Transverse colon (tissue), 4 donors: ENCODE measurements at regions not wholly inside any gene's neighbourhood (a gene's known extent, or its start where the extent isn't known, plus 50 kb on each side); places are given as distances from the start of the nearest gene placed in this dataset.

Source experiments
- DNase-seq: peaks from one replicate; pipeline ENCODE4 v3.0.0-alpha.2; 2019
- H3K27ac ChIP-seq, 4 donors: fragments of 200-600 bp; sonication (generic); 2 replicates each; pipeline ENCODE4 v1.5.1; 2016 to 2018; ENCODE audit warnings: inconsistent platforms in 4 of 4
- H3K27me3 ChIP-seq: fragments of 200-600 bp; sonication (generic); 2 replicates; pipeline ENCODE4 v1.5.1; 2017; ENCODE audit warnings: inconsistent platforms
- H3K36me3 ChIP-seq, 4 donors: fragments of 200-600 bp; sonication (generic); 2 replicates each; pipeline ENCODE4 v1.5.1; 2017 to 2019; ENCODE audit warnings: inconsistent platforms in 4 of 4
- H3K4me1 ChIP-seq, 4 donors: fragments of 200-600 bp; sonication (generic); 2 replicates each; pipeline ENCODE4 v1.5.1; 2017 to 2020; ENCODE audit warnings: inconsistent platforms in 4 of 4
- H3K4me3 ChIP-seq, 4 donors: fragments of 200-600 bp; sonication (generic); 1 replicate in 1 of 4; 2 replicates in 3 of 4; pipeline versions ENCODE4 v1.5.1 to v1.6.1; 2017 to 2019; ENCODE audit warnings: inconsistent platforms in 4 of 4
- H3K9me3 ChIP-seq, 2 donors: fragments of 200-600 bp; sonication (generic); 2 replicates each; pipeline ENCODE4 v1.5.1; 2017 to 2019; ENCODE audit warnings: inconsistent platforms in 2 of 2
- EP300 ChIP-seq: sonication (generic); formaldehyde crosslinking; IDR thresholded peaks from one replicate; pipeline ENCODE4 v1.6.1; 2017; ENCODE audit warnings: antibody characterized with exemption, low read depth
- POLR2A ChIP-seq: fragments of 450-650 bp; IDR thresholded peaks from one replicate; pipeline ENCODE4 v1.6.1; 2016; ENCODE audit warnings: antibody characterized with exemption, mild to moderate bottlenecking, moderate library complexity
- POLR2AphosphoS5 ChIP-seq, 3 donors: sonication (generic); formaldehyde crosslinking; IDR thresholded peaks; one replicate each; pipeline ENCODE4 v1.6.1; 2016; ENCODE audit warnings: antibody characterized with exemption in 3 of 3
- WGBS, 2 donors: methylation state at CpG; one replicate each; pipeline ENCODE4 v1.1.5; 2018; ENCODE audit warnings: low coverage in 1 of 2; 5-methylcytosine and 5-hydroxymethylcytosine counted together
- in situ Hi-C, 4 donors: fragments of 200-750 bp; cut with MboI; loops; one replicate each; pipeline versions ENCODE4 v1.15.0 to v1.15.1; 2017; ENCODE audit warnings: low sequenced_read_pairs in 3 of 4, low pct_ligation_motif_present in 1 of 4, low pct_unique_long_range_greater_than_20kb in 1 of 4
- intact Hi-C: fragments of 100-400 bp; cut with DNase I; formaldehyde crosslinking; loops from one replicate; pipeline ENCODE4 v1.15.1; 2023; ENCODE audit warnings: low total_unique reads
- TF ChIP-seq, protein P1 (sequence below), 5 experiments: fragments of 200-600 bp in 3 of 5; fragments of 450-650 bp in 2 of 5; sonication (generic) in 3 of 5; IDR thresholded peaks; 1 replicate in 2 of 5; 2 replicates in 3 of 5; pipeline ENCODE4 v1.5.1; 2016 to 2017; ENCODE audit warnings: antibody characterized with exemption in 5 of 5, inconsistent platforms in 3 of 5, mild to moderate bottlenecking in 2 of 5, moderate library complexity in 1 of 5

DNA sequence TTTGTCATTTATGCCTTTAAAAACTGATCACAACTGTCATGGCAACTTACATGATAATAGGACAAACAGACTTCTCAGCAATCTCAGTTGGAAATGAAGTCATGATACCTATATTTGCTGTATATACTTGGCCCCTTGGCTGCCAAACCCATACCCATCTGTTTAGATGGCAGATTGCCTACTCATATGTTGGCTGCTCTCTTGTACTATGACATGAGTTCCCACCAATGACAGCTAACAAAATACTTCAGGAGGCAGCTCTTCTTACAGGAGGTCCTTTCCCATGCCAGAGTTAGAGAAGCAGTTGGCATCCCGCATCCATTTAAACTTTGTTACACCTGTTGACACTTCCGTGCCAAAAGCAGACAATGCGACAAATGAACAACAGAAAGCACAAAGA lies 603.1 kb upstream of the ADGRL2 start:
- Histone ChIP-seq H3K27me3 (no peaks in the 10 kb centered on the region), H3K4me3 (no peak overlapping the region), H3K4me1 (no peaks in the 10 kb centered on the region), H3K36me3 (no peaks in the 10 kb centered on the region), H3K27ac (no peak overlapping the region), H3K9me3 (no peaks in the 10 kb centered on the region)
- no peak for DNase-seq
- TF ChIP-seq EP300 = no peak
- TF ChIP-seq, protein P1, sequence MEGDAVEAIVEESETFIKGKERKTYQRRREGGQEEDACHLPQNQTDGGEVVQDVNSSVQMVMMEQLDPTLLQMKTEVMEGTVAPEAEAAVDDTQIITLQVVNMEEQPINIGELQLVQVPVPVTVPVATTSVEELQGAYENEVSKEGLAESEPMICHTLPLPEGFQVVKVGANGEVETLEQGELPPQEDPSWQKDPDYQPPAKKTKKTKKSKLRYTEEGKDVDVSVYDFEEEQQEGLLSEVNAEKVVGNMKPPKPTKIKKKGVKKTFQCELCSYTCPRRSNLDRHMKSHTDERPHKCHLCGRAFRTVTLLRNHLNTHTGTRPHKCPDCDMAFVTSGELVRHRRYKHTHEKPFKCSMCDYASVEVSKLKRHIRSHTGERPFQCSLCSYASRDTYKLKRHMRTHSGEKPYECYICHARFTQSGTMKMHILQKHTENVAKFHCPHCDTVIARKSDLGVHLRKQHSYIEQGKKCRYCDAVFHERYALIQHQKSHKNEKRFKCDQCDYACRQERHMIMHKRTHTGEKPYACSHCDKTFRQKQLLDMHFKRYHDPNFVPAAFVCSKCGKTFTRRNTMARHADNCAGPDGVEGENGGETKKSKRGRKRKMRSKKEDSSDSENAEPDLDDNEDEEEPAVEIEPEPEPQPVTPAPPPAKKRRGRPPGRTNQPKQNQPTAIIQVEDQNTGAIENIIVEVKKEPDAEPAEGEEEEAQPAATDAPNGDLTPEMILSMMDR (IDR thresholded peaks at IDR 0.05) = no peak
- no peak for TF ChIP-seq POLR2A
- in situ Hi-C loops = no loop called here
- whole genome bisulfite sequencing, 2 donors = 92 to 100% methylated on average over 3 of the region's 3 CpGs
- intact Hi-C loops = no loop called here

GRCh38 chr1:81192647-81193642 lies 607.8 kb upstream of the ADGRL2 start:
- no peak for DNase-seq
- 67 to 81% methylated on average over 7 of the region's 7 CpGs for WGBS, 2 donors
- in situ Hi-C loops (no loop called here), intact Hi-C loops (no loop called here)
- no peaks in the 10 kb centered on the region for H3K9me3 ChIP-seq
- no peak overlapping the region for H3K4me3 ChIP-seq
- no peak overlapping the region for H3K27ac ChIP-seq
- TF ChIP-seq, protein P1 (IDR thresholded peaks at IDR 0.05) = no peak
- TF ChIP-seq POLR2AphosphoS5 (IDR thresholded peaks at IDR 0.05) = no peak
- no peaks in the 10 kb centered on the region for H3K27me3 ChIP-seq
- no peaks in the 10 kb centered on the region for H3K4me1 ChIP-seq
- no peaks in the 10 kb centered on the region for H3K36me3 ChIP-seq

DNA sequence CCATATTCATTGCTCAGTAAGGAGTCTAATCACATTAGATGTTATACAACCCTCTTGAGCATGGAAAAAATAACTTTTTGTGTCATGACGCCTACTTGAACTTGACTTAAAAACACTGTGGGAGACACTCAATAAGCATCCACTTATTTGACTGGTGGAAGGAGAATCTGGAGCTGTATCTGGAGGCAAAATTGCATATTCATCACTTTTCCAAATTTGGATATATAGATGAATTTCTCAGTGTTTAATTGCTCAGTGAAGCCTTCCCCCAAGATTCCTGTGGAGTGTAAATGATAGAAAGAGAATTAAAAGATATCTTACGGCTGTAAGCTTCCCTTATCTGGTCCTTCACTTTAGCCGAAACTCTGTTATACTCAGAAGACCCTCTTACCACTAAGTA lies 610.7 kb upstream of the ADGRL2 start:
- in situ Hi-C loops = no loop called here
- no peak overlapping the region for H3K4me3 ChIP-seq
- no peaks in the 10 kb centered on the region for H3K27me3 ChIP-seq
- H3K36me3 ChIP-seq = no peaks in the 10 kb centered on the region
- TF ChIP-seq POLR2A (no peak), POLR2AphosphoS5 (IDR thresholded peaks at IDR 0.05) (no peak), EP300 (no peak)
- TF ChIP-seq, protein P1 (IDR thresholded peaks at IDR 0.05) = no peak
- no peaks in the 10 kb centered on the region for H3K4me1 ChIP-seq
- DNase-seq = no peak
- intact Hi-C loops = no loop called here
- H3K27ac ChIP-seq = no peak overlapping the region
- H3K9me3 ChIP-seq = no peaks in the 10 kb centered on the region
- 75 to 85% methylated on average over 2 to 3 of the region's 3 CpGs for WGBS, 2 donors

- in situ Hi-C loops = no loop called here
- no peaks in the 10 kb centered on the region for H3K4me1 ChIP-seq
- no peak overlapping the region for H3K27ac ChIP-seq
- H3K27me3 ChIP-seq = no peaks in the 10 kb centered on the region
- no peaks in the 10 kb centered on the region for H3K9me3 ChIP-seq
- DNase-seq = no peak
- 89 to 100% methylated on average over 1 of the region's 1 CpG for WGBS, 2 donors
- intact Hi-C loops = no loop called here
- no peaks in the 10 kb centered on the region for H3K36me3 ChIP-seq
- no peak overlapping the region for H3K4me3 ChIP-seq
- TF ChIP-seq, protein P1 (IDR thresholded peaks at IDR 0.05) = no peak
Observed at GRCh38 chr1:81187635-81188034, 613.1 kb upstream of the ADGRL2 start.
